T-helper 9 cell (primary cell): ENCODE measurements at regions not wholly inside any gene's neighbourhood (a gene's known extent, or its start where the extent isn't known, plus 50 kb on each side); places are given as distances from the start of the nearest gene placed in this dataset.
"Not testable (repeated sequence)": the region's sequence is repeated elsewhere in the genome, so short reads cannot be mapped to it uniquely, and the experiment has no call there.

Experiments used
- DNase-seq: peaks from one replicate; pipeline ENCODE4 v3.0.0-alpha.2; 2020

- no peak for DNase-seq
Observed at GRCh38 chr2:145800151-145801091, 1280.5 kb upstream of the ZEB2 start.

DNA sequence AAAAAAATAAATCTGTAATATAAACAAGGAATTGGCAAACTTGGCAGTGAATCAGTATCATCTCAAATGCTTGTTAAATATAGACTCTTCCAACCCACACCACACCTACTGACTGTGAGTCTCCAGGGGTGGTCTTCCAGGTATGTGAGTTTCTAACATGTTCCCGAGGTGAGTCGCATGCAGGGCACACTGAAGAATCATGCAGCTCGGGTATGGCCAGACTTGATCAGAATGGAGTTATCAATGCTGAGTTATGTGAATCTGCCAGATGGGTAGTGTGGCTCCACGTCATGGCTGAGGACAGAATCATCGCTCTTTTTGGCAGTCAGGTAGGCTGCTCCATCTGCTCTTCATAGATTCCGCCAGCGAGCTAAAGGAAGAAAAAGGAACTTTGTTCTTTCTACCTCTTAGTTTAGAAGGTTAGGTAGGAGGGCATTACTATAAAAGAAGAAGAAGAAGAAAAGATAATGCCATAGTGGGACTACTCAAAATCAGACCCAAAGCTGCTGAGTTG is 1279.7 kb upstream of the ZEB2 start:
- DNase-seq, result no peak

- DNase-seq, result no peak
Observed at GRCh38 chr2:145798419-145798818, 1278.5 kb upstream of the ZEB2 start.

- DNase-seq, result no peak
Observed at GRCh38 chr2:145797692-145798091, 1277.8 kb upstream of the ZEB2 start.

DNA sequence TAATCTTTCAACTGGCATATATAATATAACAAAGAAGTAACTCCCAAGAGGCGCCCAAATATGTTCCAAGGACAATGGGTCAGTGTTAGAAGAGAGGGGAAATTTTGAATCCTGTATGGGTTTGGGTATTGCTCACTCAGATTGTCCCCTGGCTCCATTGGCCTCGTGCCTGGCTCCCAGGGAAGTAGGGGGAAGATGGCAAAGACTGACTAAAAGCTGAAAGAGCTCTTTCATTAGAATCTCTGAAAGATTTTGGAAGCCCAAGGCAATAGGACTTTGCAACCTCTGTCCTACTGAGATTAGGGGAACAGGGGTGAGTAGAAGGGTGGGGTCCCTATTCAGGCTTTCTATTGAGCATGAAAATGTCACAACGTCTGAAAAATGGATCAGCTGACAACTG is 1272.8 kb upstream of the ZEB2 start:
- no peak for DNase-seq

GRCh38 chr2:145789636-145790035 is 1269.7 kb upstream of the ZEB2 start:
- no peak for DNase-seq

DNA sequence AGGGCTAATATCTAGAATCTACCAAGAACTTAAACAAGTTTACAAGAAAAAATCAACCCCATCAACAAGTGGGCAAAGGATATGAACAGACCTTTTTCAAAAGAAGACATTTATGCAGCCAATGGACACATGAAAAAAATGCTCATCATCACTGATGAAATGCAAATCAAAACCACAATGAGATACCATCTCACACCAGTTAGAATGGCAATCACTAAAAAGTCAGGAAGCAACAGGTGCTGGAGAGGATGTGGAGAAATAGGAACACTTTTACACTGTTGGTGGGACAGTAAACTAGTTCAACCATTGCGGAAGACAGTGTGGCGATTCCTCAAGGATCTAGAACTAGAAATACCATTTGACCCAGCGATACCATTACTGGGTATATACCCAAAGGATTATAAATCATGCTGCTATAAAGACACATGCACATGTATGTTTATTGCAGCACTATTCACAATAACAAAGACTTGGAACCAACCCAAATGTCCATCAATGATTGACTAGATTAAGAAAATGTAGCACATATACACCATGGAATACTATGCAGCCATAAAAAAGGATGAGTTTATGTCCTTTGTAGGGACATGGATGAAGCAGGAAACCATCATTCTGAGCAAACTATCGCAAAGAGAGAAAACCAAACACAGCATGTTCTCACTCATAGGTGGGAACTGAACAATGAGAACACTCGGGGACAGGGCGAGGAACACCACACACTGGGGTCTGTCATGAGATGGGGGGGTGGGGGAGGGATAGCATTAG is 1267.9 kb upstream of the ZEB2 start:
- DNase-seq, result not testable (repeated sequence)

GRCh38 chr2:145782607-145783006 is 1262.7 kb upstream of the ZEB2 start:
- DNase-seq, result not testable (repeated sequence)

- DNase-seq, result no peak
Observed at GRCh38 chr2:145777914-145778313, 1258.0 kb upstream of the ZEB2 start.

GRCh38 chr2:145777297-145777696 is 1257.4 kb upstream of the ZEB2 start:
- no peak for DNase-seq

DNA sequence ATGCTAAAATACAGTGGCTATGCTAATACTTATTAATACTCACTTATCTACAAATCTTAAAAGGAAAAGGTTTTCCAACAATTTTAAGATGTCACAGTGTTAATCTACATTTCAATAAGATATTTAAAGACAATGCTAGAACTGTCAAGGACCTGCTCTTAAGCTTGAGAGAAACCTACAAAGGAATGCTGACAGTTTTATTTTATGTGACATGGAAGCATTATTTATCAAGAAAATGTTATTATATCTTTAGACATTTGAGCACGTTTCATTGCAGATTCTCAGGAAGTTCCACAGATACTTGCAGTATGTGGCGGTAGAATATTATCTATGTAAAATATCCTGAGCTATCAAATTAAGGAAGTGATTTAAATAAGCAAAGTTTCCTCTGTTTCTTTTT is 1255.7 kb upstream of the ZEB2 start:
- no peak for DNase-seq

- no peak for DNase-seq
Observed at GRCh38 chr2:145771525-145771924, 1251.6 kb upstream of the ZEB2 start.

DNA sequence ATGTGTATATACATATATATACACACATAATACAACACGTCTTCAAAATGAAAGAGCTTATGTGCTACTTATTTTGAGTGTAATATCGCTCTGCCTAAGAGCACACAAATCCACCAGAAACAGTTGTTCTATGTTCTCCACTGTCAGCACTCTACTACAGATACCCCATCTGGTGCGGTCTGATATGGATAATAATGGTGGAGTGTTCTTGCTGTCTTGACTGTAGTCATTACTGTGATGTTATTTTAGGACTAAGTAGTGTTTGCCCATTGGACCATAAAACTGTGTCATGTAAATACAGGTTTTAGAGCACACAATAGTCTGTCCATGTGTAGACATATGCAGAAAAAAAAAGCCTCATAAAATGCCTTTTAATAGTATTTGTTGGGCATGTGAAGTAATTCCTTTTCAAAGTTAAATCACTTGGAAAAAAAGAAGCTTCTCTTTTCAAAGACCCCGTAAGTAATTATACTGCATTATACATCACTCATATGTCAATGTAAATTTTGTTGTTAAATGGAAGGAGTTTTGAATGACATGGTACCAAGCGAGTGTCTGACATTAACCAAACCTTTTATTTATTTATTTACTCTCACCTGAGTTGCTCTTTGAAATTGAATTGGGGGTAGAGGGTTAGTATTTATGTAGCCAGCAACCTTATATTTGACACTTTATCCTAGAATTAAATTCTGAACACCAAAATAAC is 1249.2 kb upstream of the ZEB2 start:
- DNase-seq, result no peak

DNA sequence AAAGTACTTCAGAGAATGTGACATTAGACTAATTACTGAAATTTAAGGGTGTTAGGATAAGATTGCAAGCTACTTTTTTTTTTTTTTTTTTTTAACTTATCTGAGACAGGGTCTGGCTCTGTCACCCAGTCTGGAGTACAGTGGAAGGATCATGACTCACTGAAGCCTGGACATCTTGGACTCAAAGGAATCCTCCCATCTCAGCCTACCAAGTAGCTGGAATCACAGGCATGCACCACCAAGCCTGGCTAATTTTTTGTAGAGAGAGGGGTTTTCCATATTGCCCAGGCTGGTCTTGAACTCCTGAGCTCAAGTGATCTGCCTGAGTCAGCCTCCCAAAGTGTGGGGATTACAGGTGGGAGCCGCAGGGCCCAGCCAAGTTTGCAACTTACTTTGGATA is 1246.0 kb upstream of the ZEB2 start:
- DNase-seq, result no peak

DNA sequence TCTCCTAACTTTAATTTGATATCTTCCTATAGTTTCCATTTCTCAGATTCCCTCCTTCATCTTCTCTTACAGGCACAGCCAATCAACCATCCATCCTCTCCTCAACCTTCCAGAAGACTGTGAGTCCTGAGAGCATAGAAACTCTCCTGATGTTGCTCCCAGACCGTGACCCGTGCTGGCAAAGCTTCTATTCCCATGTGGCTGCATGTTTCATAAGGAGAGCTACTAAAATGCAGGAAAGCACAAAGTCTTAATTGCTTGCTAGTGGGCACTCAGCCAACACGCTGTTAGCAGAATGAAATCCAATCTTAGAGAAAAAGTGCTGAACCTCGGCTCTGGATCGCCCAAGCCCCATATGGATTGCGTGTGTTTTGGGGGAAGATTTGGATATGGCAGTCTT is 1244.7 kb upstream of the ZEB2 start:
- no peak for DNase-seq

DNA sequence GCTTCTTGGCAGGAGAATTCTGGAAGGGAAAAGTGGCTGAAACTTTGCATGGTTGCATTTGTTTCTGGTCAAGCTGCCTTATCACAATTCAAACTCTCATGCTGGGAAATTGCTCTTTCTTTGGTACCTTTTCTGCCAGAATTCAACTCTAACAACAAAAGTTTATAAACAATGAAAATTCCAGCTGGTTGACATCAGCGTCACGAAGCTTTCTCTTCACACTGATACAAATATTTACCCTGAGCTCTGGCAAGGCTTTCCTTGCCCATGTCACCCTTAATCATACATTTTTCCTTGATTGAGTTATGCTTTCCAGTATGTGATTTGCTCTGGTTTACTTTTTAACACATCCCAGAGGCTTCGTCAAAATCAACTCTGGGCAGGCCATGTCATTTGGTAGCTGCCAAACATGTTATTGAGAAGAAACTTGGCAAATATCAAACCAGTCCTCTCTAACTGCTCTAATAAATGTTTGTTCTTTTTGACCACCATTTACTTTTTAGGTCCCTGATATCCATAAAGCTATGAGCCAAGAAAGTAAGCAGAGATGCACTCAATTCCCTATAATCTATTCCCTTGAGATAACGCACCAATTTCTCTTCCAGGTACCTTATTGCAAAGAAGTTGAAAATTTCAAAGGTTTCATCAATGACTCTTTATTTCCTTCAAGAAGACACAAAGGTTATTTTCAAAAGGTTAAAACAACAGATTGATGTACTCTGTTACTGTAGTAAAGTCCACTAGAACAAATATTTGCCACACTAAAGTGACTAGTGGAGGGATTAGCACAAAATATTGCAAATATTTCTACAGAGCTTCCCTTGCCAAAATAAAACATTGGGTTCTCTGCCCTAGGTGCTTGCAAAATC is 1241.1 kb upstream of the ZEB2 start:
- DNase-seq, result no peak

- no peak for DNase-seq
Observed at GRCh38 chr2:145759228-145759915, 1239.5 kb upstream of the ZEB2 start.

DNA sequence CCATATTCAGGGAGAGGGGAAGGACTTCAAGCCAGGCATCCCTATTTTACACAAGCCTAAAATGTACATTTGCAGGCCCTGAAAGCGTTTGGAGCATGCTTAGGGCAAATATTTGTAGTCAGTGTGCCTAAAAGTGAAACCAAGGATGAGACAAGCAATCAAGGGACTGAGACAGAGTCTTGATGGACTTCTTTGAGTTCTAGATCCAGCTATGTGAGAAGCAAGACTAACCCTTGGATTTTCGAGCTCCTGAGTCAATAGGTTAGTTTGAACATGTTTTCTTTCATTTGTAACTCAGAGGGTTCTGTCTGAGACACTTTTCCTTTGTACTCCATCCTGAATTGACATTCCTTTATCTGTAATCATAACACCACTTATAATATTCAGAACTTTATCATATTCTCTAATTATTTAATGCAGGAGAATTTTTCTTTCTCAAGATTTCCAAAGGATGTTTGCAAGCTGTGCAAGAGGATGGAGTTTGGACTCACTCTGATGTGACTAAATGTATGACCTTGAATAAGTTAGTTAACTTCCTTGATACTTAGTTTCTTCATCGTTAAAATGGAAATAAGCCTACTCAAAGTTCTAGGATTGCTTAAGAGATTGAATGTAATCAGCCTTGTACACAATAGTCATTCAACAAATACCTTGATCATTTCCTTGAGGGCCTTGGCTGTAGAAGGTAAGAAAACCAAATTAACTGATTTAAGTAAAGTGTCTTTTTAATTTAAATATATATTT is 1237.8 kb upstream of the ZEB2 start:
- DNase-seq, result no peak

DNA sequence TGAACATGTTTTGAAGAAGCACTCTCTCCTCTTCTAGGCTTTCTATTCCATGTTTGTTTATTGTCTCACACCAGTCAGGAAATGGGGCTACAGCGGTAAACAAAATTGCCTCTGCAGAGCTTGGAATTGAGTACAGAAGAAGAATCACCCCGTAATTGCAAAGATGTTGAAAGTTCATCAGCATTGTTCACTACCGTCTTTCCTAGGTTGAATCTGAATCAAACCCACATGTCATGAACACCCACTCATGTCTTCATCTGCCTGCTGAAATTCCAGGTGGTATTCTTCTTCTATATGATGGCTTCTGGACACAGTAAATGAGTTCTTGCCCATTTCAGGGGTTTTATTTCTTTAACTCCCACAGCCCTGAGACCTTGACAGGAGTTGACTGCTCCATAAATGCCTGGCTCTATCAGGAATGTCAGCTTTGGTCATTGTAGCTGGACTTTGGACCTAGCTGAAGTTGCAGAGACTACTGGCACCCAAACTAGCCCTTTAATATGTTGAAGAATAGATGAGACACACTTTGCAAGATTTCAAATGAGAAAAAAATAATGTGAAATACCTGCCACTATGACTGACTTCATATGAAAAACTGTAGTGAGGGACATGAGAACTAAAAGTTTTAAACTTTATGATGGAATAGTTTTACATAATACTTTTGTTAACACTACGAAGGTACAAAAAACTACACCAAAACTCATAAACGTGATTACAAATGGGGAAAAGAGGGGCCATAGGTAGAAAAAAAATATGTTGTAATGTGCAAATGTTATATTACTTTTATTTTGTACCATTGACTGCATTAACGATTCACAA is 1235.3 kb upstream of the ZEB2 start:
- DNase-seq, result no peak

GRCh38 chr2:145753966-145754365 is 1234.0 kb upstream of the ZEB2 start:
- no peak for DNase-seq
